HG03280 (cell line): ENCODE measurements at regions not wholly inside any gene's neighbourhood (a gene's known extent, or its start where the extent isn't known, plus 50 kb on each side); places are given as distances from the start of the nearest gene placed in this dataset.
"Not testable (repeated sequence)": the region's sequence is repeated elsewhere in the genome, so short reads cannot be mapped to it uniquely, and the experiment has no call there.

Experiments
- ATAC-seq: cut with Tn5 transposase; IDR thresholded peaks from one replicate; pipeline ENCODE4 v1.9.1; 2021; ENCODE audit warnings: mild to moderate bottlenecking, moderate library complexity; ENCODE audit not compliant: unreplicated experiment

DNA sequence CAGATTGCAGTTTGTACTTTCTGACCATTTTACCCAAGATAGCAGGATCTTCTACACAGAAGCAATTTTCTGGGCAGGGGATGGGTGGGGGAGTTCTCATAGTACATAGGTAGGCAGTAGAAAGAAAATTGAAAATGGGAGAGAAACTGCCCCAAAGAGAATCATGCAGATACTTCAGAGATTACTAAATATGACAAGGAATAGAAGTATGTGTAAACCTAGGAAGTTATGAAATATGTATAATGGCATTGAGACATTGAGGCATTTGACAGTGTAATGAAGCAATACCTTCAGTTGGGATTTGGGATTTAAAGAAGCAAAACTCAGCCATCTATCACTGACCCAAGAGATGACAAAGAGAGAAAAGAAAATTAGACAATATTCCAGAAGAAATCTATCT is 233.0 kb downstream of the PTN start:
- ATAC-seq: no peak

- ATAC-seq: no peak
Measured at GRCh38 chr7:137110091-137110509, 233.4 kb downstream of the PTN start.

- ATAC-seq: not testable (repeated sequence)
Measured at GRCh38 chr7:137107802-137108201, 235.7 kb downstream of the PTN start.

DNA sequence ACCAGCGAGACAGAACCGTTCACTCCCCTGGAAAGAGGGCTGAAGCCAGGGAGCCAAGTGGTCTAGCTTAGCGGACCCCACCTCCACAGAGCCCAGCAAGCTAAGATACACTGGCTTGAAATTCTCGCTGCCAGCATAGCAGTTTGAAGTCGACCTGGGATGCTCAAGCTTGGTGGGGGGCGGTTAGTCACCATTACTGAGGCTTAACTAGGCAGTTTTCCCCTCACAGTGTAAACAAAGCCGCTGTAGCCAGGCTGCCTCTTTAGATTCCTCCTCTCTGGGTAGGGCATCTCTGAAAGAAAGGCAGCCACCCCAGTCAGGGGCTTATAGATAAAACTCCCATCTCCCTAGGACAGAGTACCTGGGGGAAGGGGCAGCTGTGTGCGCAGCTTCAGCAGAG is 235.1 kb downstream of the CHRM2 start:
- ATAC-seq: not testable (repeated sequence)

DNA sequence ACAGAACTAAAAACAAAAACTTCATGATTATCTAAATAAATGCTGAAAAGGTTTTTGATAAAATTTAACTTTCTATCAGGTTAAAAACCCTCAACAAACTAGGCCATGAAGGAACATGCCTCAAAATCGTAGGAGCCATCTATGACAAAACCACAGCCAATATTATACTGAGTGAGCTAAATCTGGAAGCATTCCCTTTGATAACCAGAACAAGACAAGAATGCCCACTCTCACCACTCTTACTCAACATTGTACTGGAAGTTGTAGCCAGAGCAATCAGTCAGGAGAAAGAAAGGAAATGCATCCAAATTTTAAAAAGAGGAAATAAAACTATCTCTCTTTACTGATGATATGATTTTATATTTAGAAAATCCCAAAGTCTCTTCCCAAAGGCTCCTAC is 228.7 kb downstream of the CHRM2 start:
- no peak for ATAC-seq

DNA sequence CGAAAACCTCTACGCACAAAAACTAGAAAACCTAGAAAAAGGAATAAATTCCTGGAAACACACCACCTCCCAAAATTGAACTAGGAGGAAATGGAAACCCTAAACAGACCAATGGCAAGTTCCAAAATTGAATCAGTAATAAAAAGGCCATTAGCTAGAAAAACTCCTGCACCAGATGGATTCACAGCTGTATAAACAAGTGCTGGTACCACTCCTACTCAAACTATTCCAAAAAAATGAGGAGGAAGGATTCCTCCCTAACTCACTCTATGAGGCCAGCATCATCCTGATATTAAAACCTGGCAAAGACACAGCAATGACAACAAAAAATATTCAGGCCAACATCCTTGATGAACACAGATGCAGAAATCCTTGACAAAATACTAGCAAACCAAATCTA is 228.2 kb downstream of the CHRM2 start:
- no peak for ATAC-seq

DNA sequence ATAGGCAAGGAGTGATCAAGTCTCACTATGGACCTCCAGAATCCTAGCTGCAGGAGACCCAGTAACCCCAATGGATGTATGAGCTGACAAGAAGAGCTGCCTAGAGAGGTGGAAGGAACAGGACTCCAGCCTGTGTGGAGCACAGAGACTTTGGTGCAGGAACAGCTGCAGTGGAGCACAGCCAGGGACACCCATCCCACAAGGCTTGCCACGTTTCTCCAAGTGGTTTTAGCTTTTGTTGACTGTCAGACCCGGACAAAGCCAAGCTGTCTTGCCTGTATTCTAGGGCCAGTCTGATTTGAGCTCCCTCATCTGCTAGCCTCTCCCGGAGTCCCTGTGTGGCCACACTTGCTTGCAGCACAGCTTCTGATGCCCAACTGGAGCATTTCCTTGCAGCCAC is 224.7 kb downstream of the CHRM2 start:
- no peak for ATAC-seq

GRCh38 chr7:137091396-137091795 is 222.9 kb downstream of the CHRM2 start:
- no peak for ATAC-seq

DNA sequence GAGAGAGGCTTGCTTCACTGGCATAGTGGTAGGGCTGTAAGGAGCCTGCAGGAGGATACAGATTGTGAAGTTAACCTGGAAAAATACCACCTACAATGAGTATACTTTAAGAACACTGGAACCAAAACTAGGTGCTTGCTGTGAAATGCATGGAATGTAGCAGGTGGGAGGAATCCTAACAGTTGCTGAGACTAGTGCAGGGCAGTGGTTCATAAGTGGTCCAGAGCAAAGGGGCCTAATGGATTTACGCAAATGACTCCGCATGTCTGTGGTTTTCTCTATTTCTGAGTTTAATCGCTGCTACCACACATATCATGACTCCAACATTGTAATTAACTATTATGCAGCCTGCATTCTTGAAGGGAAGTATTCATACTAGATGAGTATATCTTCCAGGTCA is 218.4 kb downstream of the CHRM2 start:
- no peak for ATAC-seq

- no peak for ATAC-seq
Measured at GRCh38 chr7:137084607-137085380, 216.3 kb downstream of the CHRM2 start.

DNA sequence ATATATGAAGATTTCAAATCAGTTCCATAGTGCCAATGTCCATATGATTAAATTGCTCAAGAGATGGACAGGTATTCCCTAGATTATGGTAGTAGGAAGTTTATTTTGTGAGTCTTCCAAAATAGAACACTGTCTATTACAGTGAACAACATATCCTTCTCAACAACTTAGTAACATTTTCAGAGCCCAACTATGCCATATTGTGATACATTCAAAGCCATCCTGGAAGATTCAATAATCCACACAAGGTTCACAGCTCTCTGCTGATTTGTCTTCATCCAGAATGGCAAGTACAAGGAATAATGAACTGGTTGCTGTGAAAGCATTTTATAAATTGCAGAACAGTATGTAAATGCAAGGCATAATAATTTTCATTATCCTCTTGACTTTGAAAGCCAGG is 213.9 kb downstream of the CHRM2 start:
- no peak for ATAC-seq

GRCh38 chr7:137081321-137082093 is 213.1 kb downstream of the CHRM2 start:
- ATAC-seq: no peak

DNA sequence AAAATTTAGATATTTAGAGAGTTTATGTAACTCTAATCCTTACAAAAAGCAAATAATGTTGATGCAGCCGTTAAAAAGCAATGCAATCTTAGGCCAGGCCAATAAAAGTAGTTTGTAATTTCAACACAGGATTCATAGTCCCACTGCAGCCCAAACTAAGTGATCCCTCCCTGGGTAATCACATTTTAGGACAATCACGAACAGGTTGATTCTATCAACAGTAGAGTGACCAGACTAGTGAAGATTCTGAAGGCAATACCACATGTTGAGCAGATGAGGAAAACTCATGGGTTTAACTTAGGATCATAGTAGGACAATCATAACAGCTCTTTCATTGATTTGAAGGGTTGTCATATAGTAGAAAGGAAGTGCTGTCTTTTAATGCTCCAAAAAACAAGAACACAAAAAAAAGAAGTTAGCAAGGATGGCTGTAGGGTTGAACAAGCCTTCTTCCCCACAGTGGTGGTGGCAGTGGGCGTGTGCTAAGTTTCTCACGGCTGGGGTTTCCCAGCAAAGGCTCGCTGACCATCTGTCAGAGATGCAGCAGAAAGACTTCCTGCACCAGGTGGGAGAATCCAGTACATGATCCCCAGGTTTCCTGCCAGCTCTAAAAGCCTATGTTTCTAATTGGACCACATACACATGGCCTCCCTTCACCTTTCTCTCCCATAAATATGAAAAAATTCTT is 212.2 kb downstream of the CHRM2 start:
- ATAC-seq: no peak

- ATAC-seq: no peak
Measured at GRCh38 chr7:137078781-137079180, 210.3 kb downstream of the CHRM2 start.

DNA sequence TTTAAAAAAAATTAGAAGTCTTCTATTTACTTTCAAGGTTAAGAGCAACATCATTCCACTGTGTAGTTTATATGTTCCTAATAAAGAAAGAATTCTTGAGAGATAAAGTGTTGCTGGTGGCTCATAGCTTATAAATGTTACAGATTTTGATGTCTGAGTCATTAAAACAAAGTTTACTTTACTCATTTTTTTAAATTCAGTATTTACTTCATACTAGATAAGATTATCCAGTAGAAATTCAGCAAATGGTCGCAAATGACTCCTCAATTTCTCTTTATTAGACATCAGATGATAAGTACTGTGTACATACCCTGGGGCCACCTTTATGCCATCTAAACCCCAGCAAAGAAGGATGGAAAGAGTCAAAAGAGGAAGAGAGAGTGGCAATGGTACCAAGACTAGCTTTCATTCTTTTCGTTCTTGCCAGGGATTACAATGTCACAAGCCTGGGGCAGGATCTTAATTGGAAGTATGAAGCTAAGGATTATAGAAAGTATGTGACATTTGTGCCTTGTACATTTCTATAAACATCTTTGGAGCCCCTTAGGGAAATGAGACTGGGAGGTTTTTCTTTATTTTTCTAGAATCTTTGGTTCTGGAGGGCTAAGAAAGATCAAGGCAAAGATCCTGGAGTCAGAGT is 206.1 kb downstream of the CHRM2 start:
- ATAC-seq: no peak

- ATAC-seq: no peak
Measured at GRCh38 chr7:137073571-137074325, 205.3 kb downstream of the CHRM2 start.
